ELR (cell line): ENCODE measurements at regions not wholly inside any gene's neighbourhood (a gene's known extent, or its start where the extent isn't known, plus 50 kb on each side); places are given as distances from the start of the nearest gene placed in this dataset.
A peak's percentile ranks its signal among the peaks of the same experiment; 100 is the strongest.
"Not testable (repeated sequence)": the region's sequence is repeated elsewhere in the genome, so short reads cannot be mapped to it uniquely, and the experiment has no call there.

Experiments used
- DNase-seq: peaks from one replicate; pipeline ENCODE4 v3.0.0-alpha.2; 2015; ENCODE audit warnings: low read depth

GRCh38 chr5:106423109-106423897 lies 1247.4 kb downstream of the EFNA5 start:
- DNase-seq: no peak

- no peak for DNase-seq
These were observed 1250.6 kb downstream of the EFNA5 start for GRCh38 chr5:106420102-106420501.

- DNase-seq: peak; percentile 50
These were observed 1252.5 kb downstream of the EFNA5 start for GRCh38 chr5:106418196-106418595.

DNA sequence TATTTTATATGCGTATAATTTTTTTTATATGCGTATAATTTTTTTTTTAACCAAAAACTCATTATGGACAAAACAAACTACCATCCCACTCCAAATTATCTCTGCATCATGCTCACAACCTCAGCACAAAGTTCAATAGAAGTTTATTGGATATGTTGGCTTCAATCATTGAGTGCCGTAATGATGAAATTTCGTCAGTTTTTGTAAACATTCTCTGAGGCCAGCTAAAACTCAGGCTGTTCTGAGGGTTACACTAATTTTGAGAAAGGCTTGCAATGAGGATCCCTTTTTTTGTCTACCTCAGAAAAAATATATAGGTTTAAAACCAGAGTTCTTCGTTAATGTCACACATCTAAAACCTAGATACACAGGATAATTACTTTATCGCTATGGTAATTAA lies 1253.2 kb downstream of the EFNA5 start:
- DNase-seq: no peak

DNA sequence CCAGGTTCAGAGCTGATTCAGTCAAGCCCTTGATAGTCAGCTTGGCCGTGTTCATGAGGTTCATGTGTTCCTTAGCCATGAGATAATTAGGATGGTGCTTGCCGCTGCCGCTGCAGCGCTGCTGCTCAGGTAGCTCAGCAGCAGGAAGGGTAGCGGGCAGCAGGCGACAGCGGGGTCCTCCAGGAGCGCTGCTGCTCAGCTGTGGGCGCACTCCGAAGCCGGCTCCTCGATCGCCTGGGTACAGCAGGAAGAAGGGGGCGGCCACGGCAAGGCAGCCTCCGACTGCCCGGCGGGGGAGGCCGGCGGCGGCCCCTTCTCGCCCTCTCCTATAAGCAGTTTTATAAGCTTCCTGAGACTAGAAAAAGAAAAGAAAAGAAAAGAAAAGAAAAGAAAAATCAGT lies 1253.6 kb downstream of the EFNA5 start:
- no peak for DNase-seq

- peak; percentile 57 for DNase-seq
These were observed 1255.2 kb downstream of the EFNA5 start for GRCh38 chr5:106415541-106415940.

DNA sequence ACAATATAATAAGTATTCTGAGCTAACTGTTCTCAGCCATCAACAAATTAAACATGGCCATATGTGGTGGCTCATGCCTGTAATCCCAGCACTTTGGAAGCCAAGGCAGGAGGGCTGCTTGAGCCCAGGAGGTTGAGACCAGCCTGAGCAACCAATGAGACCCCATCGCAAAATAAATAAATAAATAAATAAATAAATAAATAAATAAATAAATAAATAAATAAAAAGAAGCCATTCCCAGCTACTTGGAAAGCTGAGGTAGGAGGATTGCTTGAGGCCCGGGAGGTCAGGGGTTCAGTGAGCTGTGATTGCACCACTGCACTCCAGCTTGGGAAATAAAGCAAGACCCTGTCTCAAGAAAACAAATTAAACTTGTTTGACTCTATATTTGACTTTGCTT lies 1256.4 kb downstream of the EFNA5 start:
- no peak for DNase-seq

GRCh38 chr5:106412606-106413005 lies 1258.1 kb downstream of the EFNA5 start:
- no peak for DNase-seq

DNA sequence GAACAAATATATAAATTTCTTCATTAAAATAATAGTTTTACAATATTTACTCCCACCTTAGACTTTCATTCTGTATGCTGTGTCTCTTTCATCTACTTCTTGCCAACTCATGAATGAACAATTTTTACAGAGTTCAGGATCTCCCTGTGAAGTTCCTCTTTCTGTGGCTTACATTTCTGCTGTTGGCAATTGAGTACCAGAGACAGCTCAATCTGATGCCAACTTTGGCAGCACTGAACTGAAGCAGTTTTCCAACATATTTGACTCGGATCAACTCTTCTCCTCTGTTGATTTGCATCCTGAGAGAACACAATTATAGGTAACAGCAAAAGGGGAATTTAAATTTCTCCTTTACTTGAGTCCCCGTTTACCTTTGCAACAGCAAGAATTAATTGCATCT lies 1262.2 kb downstream of the EFNA5 start:
- no peak for DNase-seq

DNA sequence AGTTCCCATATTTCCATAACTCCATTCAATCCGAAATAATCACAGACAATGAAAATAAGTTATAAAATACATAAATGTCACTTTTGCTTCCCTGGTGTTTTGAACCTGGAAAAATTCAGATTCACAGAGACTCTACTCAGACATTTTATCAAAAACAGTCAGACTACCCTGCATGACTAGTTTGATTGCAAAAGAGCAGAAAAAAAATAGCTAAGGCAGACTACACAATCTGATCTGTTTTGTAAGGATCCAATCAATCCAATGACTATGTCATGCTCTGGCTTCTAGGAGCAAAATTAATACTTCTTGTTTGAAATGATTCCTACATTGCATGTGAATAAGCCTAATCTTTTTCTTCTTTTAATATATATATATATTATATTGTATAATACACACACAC lies 1262.6 kb downstream of the EFNA5 start:
- DNase-seq: no peak

GRCh38 chr5:106401561-106401960 lies 1269.2 kb downstream of the EFNA5 start:
- DNase-seq: peak; percentile 24

GRCh38 chr5:106399391-106399790 lies 1271.3 kb downstream of the EFNA5 start:
- DNase-seq: peak; percentile 86

DNA sequence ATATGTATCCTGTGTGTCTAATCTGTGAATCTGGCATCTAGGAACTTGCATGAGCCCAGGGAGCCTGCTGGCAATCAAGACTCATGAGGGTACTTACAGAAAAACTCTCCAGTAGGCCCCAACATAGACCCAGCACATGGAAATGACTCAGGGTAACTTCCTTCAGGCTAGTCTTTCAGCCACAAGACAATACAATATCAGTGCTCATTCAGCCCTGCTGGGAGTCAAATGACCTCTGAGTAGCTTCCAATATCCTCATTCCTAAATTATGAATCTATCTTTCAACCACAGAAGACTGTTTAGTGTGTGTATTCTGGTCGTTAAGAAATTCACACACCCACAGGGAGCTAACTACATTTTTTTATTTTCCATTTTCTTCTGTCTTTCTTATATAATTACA lies 1273.0 kb downstream of the EFNA5 start:
- peak; percentile 95 for DNase-seq

DNA sequence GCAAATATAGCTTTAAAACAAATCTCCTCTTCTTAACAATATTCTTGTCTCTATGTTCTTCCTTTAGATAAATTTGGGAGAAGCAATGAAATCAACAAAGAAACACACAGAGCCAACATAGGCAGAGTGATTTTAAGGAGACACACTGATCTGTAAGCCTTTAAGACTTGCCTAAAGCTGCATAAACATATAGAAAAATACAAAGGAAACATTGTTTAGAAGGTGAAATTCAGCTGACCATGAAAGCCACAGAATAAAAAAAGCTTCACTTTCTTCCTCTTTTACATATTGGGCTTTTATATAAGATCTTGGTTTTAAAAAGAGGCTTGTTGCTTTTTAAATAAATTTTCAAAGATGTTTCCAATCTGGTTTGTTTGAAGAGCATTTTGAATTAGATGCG lies 1277.5 kb downstream of the EFNA5 start:
- no peak for DNase-seq

- peak; percentile 85 for DNase-seq
These were observed 1278.0 kb downstream of the EFNA5 start for GRCh38 chr5:106392766-106393165.

GRCh38 chr5:106387767-106388166 lies 1283.0 kb downstream of the EFNA5 start:
- not testable (repeated sequence) for DNase-seq

- no peak for DNase-seq
These were observed 1284.5 kb downstream of the EFNA5 start for GRCh38 chr5:106386287-106386686.

GRCh38 chr5:106380736-106381135 lies 1290.0 kb downstream of the EFNA5 start:
- DNase-seq: peak; percentile 58

- peak; percentile 74 for DNase-seq
These were observed 1294.2 kb downstream of the EFNA5 start for GRCh38 chr5:106376522-106376921.

- DNase-seq: peak; percentile 37
These were observed 1295.8 kb downstream of the EFNA5 start for GRCh38 chr5:106374956-106375355.

GRCh38 chr5:106368021-106368420 lies 1302.7 kb downstream of the EFNA5 start:
- no peak for DNase-seq

DNA sequence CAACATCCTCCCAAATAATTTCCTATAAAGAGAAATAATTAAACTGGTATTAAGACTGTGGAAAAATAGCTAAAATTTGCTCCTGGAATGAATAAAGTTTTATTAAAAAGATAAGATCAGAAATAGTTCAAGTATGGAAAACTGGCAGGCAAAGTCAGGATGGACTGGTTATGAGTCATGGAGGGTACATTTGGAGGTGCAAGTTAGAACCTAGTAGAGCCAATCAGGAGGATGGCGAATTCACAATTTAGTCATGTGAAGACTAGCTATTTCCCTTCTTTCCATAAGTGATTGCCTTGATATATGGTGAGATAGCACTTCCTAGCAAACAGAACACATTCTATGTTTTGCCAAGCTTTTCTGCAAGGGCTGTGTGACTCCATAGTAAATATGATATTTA lies 1303.5 kb downstream of the EFNA5 start:
- DNase-seq: no peak

DNA sequence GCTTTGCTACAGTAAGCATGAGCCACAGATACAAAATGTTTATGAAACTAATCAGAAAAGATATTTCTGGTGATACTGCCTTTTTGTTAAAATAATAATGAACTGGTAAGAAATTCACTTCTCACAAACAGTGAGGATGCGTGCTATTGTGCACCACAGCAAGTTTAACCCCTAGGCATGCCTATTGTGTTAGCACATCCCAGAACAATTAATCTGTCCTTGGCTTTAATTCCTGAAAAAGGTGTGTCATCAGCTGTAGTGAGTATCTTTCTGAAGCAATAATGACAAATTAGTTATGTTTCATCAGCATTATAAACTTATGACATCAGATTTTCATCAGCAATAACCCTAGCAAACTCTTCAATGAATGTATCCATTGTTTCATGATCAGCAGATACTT lies 1307.2 kb downstream of the EFNA5 start:
- no peak for DNase-seq

GRCh38 chr5:106361905-106362304 lies 1308.8 kb downstream of the EFNA5 start:
- DNase-seq: no peak
